ENCODE measurements at regions not wholly inside any gene's neighbourhood (a gene's known extent, or its start where the extent isn't known, plus 50 kb on each side); places are given as distances from the start of the nearest gene placed in this dataset.

DNA sequence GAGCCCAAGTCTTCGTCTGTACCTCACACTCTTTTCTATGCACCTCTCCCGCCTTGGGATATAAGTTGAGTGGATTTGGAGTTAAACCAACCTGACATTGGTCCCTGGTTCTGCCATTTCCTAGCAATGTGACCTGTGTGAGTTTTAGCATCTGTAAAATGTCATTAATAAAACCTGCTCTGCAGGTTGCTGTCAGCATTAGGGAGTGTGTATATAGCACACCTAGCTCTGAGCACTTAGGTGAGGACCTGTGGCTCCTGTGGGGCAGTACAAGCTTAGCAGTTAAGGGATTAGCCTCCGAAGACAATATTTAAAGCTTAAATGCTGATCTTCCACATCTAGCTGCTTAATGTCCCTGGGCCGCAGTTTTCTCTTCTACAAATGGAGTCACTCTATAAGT lies 248.0 kb downstream of the TMEM114 start:
- WGBS, 2 experiments (ENCODE audit: insufficient coverage in 1 of 2, insufficient read length in 1 of 2) = 63 to 94% methylated on average over 1 to 4 of the region's 4 CpGs
- Histone ChIP-seq H3K9me3 (ENCODE audit: control insufficient read depth, low read length) (no peaks in the 10 kb centered on the region), H3K27ac (ENCODE audit: low read depth, low read length) (no peak overlapping the region), H3K27me3 (ENCODE audit: control insufficient read depth, insufficient read depth, low read length, poor library complexity, severe bottlenecking) (no peaks in the 10 kb centered on the region), H3K9ac (ENCODE audit: extremely low read depth, low read length, poor library complexity, severe bottlenecking) (no peak overlapping the region), H3K36me3 (ENCODE audit: control insufficient read depth, insufficient read depth, low read length) (no peaks in the 10 kb centered on the region), H3K4me1 (ENCODE audit: control insufficient read depth, insufficient read depth, low read length) (no peaks in the 10 kb centered on the region), H3K4me3 (ENCODE audit: low read length) (no peak overlapping the region)
- Mint-ChIP-seq H3K9me3 (no peaks in the 10 kb centered on the region), H3K27me3 (ENCODE audit: insufficient read depth) (peaks cover 8% of the 10 kb centered on the region), H3K27ac (no peak overlapping the region), H3K4me1 (no peaks in the 10 kb centered on the region), H3K36me3 (ENCODE audit: low read depth) (no peaks in the 10 kb centered on the region), H3K4me3 (no peak overlapping the region)
- no peak for DNase-seq
- TF ChIP-seq, protein P1, sequence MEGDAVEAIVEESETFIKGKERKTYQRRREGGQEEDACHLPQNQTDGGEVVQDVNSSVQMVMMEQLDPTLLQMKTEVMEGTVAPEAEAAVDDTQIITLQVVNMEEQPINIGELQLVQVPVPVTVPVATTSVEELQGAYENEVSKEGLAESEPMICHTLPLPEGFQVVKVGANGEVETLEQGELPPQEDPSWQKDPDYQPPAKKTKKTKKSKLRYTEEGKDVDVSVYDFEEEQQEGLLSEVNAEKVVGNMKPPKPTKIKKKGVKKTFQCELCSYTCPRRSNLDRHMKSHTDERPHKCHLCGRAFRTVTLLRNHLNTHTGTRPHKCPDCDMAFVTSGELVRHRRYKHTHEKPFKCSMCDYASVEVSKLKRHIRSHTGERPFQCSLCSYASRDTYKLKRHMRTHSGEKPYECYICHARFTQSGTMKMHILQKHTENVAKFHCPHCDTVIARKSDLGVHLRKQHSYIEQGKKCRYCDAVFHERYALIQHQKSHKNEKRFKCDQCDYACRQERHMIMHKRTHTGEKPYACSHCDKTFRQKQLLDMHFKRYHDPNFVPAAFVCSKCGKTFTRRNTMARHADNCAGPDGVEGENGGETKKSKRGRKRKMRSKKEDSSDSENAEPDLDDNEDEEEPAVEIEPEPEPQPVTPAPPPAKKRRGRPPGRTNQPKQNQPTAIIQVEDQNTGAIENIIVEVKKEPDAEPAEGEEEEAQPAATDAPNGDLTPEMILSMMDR (conservative IDR thresholded peaks at IDR 0.05) = no peak

DNA sequence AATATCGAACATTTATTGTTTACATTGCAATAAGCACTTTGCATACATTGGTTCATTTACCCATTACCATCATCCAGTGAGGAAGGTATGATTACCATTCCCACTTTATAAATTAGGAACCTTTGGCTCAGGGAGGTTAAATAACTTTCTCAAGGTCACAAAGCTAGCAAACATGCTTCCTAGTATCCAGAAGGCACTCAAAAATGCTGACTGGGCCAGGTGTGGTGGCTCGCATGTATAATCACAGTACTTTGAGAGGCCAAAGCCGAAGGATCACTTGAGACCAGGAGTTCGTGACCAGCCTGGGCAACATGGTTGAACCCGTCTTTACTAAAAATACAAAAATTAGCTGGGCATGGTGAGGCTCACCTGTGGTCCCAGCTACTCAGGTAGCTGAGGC lies 259.6 kb downstream of the TMEM114 start:
- no peak overlapping the region for H3K27ac Mint-ChIP-seq
- no peak overlapping the region for H3K4me3 ChIP-seq (ENCODE audit: low read length)
- no peaks in the 10 kb centered on the region for H3K27me3 Mint-ChIP-seq (ENCODE audit: insufficient read depth)
- no peak for DNase-seq
- H3K36me3 ChIP-seq (ENCODE audit: control insufficient read depth, insufficient read depth, low read length) = no peaks in the 10 kb centered on the region
- H3K27ac ChIP-seq (ENCODE audit: low read depth, low read length) = no peak overlapping the region
- H3K9me3 ChIP-seq (ENCODE audit: control insufficient read depth, low read length) = no peaks in the 10 kb centered on the region
- TF ChIP-seq, protein P1 (conservative IDR thresholded peaks at IDR 0.05) = no peak
- H3K36me3 Mint-ChIP-seq (ENCODE audit: low read depth) = no peaks in the 10 kb centered on the region
- H3K4me1 ChIP-seq (ENCODE audit: control insufficient read depth, insufficient read depth, low read length) = no peaks in the 10 kb centered on the region
- 89% methylated on average over 5 of the region's 5 CpGs for WGBS, 2 experiments (ENCODE audit: insufficient coverage in 1 of 2, insufficient read length in 1 of 2)
- H3K27me3 ChIP-seq (ENCODE audit: control insufficient read depth, insufficient read depth, low read length, poor library complexity, severe bottlenecking) = no peaks in the 10 kb centered on the region
- H3K4me1 Mint-ChIP-seq = no peaks in the 10 kb centered on the region
- no peaks in the 10 kb centered on the region for H3K9me3 Mint-ChIP-seq
- no peak overlapping the region for H3K9ac ChIP-seq (ENCODE audit: extremely low read depth, low read length, poor library complexity, severe bottlenecking)
- H3K4me3 Mint-ChIP-seq = no peak overlapping the region

DNA sequence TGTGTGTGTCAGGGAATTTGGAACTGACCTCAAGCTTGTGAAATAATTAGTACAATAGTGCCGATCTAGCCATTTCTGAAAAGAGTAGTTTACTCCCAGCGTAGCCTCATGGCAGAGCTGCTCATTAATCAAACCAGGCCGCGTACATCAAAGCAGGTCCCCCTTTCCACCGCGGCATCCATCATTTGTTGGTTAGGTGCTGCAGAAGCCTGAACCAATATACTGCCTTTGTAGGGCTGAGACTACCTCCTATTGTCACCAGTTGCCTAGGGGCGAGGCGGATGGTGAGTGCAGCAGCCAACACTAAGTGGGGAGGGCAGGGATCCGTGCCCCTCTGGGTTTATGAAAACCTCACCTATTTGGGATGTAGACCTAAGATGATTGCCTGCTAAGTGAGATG lies 264.1 kb downstream of the TMEM114 start:
- Histone ChIP-seq H3K36me3 (ENCODE audit: control insufficient read depth, insufficient read depth, low read length) (no peaks in the 10 kb centered on the region), H3K9ac (ENCODE audit: extremely low read depth, low read length, poor library complexity, severe bottlenecking) (no peak overlapping the region), H3K27ac (ENCODE audit: low read depth, low read length) (no peak overlapping the region), H3K9me3 (ENCODE audit: control insufficient read depth, low read length) (no peaks in the 10 kb centered on the region), H3K4me3 (ENCODE audit: low read length) (no peak overlapping the region), H3K4me1 (ENCODE audit: control insufficient read depth, insufficient read depth, low read length) (no peaks in the 10 kb centered on the region), H3K27me3 (ENCODE audit: control insufficient read depth, insufficient read depth, low read length, poor library complexity, severe bottlenecking) (no peaks in the 10 kb centered on the region)
- Mint-ChIP-seq H3K27me3 (ENCODE audit: insufficient read depth) (peaks cover 2% of the 10 kb centered on the region), H3K9me3 (no peaks in the 10 kb centered on the region), H3K4me3 (no peak overlapping the region), H3K4me1 (no peaks in the 10 kb centered on the region), H3K36me3 (ENCODE audit: low read depth) (no peaks in the 10 kb centered on the region), H3K27ac (no peak overlapping the region)
- TF ChIP-seq, protein P1 (conservative IDR thresholded peaks at IDR 0.05) = no peak
- no peak for DNase-seq
- 88 to 94% methylated on average over 6 to 9 of the region's 9 CpGs for WGBS, 2 experiments (ENCODE audit: insufficient coverage in 1 of 2, insufficient read length in 1 of 2)

Data from endodermal cell (in vitro differentiated cells).